HG03135 (cell line): ENCODE measurements at regions not wholly inside any gene's neighbourhood (a gene's known extent, or its start where the extent isn't known, plus 50 kb on each side); places are given as distances from the start of the nearest gene placed in this dataset.
"Not testable (repeated sequence)": the region's sequence is repeated elsewhere in the genome, so short reads cannot be mapped to it uniquely, and the experiment has no call there.

ENCODE experiments used
- ATAC-seq: cut with Tn5 transposase; IDR thresholded peaks from one replicate; pipeline ENCODE4 v1.9.1; 2021; ENCODE audit warnings: mild to moderate bottlenecking, moderate library complexity; ENCODE audit not compliant: unreplicated experiment

DNA sequence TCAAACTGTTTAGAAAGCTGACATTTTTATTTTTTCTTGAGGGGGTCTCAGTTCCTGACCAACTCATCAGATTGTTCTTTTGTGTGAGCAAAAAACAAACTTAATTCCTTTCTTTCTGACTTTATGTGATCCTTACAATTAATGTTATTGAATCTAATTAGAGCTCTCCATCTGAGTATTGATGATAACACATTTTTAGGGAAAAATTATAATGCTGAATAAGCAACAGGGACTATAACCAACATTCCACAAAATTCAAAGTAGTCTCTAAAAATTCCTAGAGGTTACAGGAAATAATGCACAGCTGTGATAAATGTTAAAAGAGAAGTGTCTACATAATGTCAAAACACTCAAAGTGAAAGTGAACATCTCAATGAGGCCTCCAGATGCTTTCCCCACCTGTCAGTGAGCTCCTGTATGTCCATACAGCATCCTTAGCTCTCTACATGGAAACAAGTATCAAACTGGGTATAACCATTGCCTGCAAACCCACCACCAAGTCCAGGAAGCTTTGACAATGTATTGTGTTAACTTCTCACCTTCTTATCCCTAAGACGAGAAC, 786.0 kb upstream of the SLC39A10 start:
- no peak for ATAC-seq

DNA sequence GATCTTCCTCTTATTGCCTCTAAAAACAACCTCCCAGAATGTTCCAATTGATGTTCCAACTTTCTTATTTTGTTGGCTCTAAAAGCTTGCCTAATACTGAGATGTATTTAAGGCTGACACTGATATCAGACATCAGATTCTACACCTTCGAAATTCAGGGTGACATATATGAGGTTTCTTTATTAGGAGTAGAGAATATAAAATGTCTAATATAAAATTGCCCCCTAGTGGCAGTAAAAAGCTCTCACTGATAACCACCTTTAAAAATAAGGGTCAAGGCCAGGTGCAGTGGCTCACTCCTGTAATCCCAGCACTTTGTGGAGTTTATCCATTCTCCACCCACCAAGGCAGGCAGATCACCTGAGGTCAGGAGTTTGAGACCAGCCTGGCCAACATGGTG, 789.7 kb upstream of the SLC39A10 start:
- ATAC-seq = no peak

GRCh38 chr2:194854941-194855340, 802.1 kb upstream of the SLC39A10 start:
- no peak for ATAC-seq

GRCh38 chr2:194842871-194843270, 814.2 kb upstream of the SLC39A10 start:
- no peak for ATAC-seq

DNA sequence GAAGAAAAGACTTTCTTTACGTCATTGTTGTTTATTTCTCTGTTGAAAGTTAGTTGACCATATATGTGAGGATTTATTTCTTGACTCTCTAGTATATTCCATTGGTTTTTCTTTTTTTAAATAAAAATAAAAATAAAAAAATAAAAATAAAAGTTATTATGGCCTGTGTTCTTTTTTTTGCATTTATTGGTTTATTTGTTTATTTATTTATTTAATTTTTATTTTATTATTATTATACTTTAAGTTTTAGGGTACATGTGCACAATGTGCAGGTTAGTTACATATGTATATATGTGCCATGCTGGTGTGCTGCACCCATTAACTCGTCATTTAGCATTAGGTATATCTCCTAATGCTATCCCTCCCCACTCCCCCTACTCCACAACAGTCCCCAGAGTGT, 822.7 kb upstream of the SLC39A10 start:
- ATAC-seq = not testable (repeated sequence)

DNA sequence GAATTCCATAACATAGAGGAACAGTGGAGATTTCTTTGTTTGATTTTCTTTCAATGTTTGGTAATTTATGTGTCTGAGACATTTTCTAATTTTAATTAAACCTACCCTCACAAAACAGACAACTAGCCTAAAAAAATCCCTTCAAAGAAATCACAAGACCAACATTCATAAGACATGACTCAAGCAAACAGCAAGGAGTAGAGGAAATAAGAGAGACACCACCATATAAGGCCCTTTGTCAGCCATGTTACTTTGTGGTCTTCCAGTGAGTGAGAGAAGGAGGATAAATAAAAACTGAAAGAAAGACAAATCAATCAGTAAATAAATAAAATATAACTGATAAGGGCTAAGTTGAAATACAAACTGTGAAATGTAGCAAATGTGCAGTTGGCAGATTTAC, 830.8 kb upstream of the SLC39A10 start:
- no peak for ATAC-seq

DNA sequence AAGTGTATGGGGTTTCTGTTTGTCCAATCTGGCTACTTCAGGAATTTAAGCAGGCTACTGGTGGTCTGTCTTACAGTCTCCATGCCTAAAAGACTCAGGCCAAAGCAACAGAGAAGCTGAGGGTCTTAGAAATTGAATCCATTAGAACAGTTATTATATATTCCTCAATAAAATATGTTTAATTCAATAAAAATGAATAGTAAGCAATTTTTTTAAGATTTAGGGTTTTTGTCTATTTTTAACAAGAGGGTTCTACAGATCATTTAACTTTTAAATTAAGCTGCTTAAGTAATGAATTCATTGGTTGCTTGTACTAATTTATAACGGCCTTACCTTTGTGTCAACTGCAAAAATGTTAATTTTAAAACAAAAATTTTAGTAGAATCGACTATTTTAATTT, 832.6 kb upstream of the SLC39A10 start:
- no peak for ATAC-seq

GRCh38 chr2:194822657-194823056, 834.4 kb upstream of the SLC39A10 start:
- no peak for ATAC-seq

GRCh38 chr2:194822097-194822496, 834.9 kb upstream of the SLC39A10 start:
- ATAC-seq = no peak

DNA sequence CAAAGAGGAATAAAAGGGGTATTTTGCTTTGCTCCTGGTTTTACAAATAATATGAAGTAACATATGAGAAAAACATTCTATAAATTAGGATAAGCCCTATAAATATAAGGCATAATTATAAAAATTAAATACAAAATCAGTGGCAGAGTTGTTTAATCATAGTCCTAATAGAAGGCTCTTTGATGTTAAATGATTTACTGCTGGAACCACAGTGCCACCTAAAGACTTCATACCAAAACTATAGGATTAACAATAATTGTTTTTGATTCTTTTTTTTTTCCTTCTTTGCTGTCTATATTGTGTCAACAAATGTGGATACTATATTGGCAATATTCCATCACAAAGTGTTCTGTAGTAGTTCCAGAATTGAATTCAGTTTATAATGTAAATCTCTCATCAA, 837.7 kb upstream of the SLC39A10 start:
- no peak for ATAC-seq

GRCh38 chr2:194815475-194815874, 841.6 kb upstream of the SLC39A10 start:
- ATAC-seq = no peak

DNA sequence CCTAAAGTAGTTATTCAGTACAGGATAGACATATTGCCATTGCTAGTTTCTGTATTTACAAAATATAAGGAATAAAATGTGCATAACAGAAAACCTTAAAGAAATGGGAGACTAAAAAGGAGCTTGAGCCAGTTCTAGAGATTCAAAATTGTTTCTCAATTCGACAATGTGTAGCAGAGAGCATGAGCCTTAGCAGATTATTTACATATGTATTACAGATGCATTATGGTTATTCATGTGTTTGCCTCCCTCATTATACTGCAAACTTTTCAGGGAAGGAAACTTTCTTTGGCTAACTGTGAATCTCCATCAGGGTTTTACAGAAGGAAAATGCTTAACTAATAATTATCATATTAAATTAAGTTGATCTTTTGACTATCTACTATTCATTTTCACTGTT, 854.4 kb upstream of the SLC39A10 start:
- ATAC-seq = no peak

DNA sequence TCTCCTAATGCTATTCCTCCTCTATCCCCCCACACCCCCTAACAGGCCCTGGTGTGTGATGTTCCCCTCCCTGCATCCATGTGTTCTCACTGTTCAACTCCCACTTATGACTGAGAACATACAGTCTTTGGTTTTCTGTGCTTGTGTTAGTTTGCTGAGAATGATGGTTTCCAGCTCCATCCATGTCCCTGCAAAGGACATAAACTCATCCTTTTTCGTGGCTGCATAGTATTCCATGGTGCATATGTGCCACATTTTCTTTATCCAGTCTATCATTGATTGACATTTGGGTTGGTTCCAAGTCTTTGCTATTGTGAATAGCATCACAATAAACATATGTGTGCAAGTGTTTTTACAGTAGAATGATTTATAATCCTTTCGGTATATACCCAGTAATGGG, 870.0 kb upstream of the SLC39A10 start:
- not testable (repeated sequence) for ATAC-seq

GRCh38 chr2:194771394-194771793, 885.6 kb upstream of the SLC39A10 start:
- ATAC-seq = not testable (repeated sequence)

DNA sequence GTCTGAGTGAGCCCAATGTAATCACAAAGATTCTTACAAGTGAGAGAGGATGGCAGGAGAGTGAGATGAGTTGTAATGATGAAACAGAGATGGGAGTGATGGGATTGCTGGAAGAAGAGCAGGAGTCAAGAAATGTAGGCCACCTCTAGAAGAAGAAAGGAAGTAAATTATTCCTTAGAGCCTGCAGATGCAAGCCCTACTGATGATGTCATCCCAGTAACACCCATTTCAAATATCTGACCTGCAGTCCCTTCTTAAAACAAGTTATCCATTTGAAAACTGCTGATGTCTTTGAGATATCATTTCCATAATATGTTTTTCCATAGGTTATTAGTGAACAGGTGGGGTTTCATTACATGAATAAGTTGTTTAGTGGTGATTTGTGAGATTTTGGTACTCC, 888.0 kb upstream of the SLC39A10 start:
- no peak for ATAC-seq

GRCh38 chr2:194765723-194766122, 891.3 kb upstream of the SLC39A10 start:
- ATAC-seq = no peak

DNA sequence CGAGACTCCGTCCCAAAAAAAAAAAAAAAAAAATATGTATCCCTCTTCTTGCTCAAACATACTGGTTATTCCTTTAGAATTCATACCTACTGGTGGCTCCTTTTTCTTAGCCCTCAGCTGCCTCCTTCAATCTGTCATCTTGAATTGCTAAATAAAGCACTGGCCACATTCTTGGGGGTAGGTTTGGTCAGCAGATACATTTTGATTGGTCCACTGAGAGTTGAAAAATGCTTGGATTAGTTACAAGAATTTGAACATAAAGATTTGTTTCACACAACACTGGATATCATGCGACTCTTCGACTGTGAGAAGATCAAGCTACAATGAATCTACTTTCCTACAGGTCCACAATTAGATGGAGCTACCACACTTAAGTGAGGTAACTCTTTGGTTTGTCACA, 906.1 kb upstream of the SLC39A10 start:
- no peak for ATAC-seq

DNA sequence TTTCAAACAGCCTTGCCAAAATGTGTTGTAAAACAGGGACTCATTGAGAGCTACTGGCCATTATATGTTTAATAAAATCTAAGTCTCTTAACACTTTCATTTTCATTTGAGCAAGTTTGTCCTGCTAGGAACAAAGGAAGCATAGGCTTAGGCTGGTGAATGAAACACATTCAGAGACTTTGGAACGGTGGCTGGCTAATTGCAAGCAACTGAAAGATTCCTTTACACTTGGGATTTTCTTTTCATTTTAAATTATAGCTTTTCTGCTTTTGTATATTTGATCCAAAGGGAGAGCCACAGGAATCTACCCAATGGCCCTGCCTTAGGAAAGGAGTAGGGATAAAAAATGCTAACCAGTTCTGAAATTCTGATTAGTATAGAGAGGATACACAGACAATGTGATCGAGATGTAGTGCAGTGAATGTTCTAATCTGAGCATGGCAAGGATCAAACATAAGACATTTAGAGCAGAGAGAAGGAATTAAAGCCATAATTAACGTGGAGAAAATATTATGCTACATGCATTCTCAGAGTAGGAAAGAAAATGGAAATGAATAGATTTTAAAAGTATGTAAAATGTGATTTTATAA, 911.4 kb upstream of the SLC39A10 start:
- no peak for ATAC-seq

GRCh38 chr2:194742706-194743105, 914.3 kb upstream of the SLC39A10 start:
- no peak for ATAC-seq

GRCh38 chr2:194739217-194739616, 917.8 kb upstream of the SLC39A10 start:
- ATAC-seq = no peak

DNA sequence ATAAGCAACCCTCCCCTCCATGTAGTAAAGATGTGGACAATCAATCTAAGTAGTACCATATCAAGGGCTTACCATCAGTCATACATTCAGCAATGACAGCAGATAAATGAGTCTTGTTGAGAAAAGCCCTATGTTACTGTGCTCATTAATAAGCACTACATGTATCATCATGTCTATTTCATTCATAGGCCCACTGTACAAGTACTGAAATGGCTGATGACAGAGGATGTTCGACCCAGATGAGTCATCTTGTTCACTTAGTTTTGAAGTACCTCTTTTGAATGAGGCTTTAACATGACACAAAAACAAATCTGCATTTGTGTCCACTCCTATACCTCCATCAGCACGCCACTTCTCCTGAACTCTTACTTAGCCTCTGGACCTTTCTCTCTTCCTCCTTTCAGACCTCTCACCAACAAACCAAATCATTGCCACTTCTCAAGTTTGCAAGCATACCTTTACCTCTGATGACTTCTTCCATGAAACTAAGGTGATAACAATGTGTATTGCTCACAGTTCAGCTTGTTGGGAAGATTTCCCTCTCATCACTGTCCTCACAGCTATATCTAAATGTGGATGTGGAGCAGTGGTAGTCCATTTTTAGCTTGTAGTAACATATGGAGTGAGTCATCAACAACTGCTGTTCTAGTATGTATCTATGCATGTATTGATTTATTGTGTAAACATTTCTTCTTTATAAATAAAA, 921.0 kb upstream of the SLC39A10 start:
- ATAC-seq = no peak

DNA sequence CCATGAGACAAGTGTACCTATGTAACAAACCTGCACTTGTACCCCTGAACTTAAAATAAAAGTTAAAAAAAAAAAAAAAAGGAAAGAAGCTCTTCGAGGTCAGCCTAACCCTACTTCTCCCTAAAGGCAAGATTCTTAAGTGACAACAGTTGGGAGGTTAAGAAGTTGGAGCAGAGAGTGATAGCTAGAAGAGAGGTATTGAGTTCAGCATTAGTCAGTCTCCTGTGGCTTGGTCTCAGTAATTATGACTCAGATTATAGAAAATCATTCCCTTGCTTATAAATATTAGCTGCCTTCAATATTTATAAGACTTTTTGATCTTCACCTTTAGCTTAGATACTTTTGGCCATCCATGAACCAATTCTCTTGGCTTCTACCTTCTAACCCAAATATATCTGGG, 926.8 kb upstream of the SLC39A10 start:
- no peak for ATAC-seq

GRCh38 chr2:194725169-194725568, 931.9 kb upstream of the SLC39A10 start:
- no peak for ATAC-seq
